ENCODE measurements at regions not wholly inside any gene's neighbourhood (a gene's known extent, or its start where the extent isn't known, plus 50 kb on each side); places are given as distances from the start of the nearest gene placed in this dataset.

DNA sequence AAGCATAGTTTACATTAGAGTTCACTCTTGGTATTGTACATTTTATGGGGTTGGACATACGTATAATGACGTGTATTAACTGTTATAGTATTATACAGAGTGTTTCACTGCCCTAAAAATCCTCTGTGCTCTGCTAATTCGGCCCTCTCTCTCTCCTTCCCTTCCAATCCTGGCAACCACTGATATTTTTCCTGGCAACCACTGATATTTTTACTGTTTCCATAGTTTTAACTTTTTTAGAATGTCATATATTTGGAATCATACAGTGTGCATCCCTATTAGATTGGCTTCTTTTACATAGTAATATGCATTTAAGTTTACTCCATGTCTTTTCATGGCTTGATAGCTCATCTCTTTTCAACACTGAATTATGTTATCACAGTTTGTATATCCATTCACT is 526.7 kb downstream of the RIT2 start:
- DNase-seq (ENCODE audit: extremely low read depth, low read depth): no peak

DNA sequence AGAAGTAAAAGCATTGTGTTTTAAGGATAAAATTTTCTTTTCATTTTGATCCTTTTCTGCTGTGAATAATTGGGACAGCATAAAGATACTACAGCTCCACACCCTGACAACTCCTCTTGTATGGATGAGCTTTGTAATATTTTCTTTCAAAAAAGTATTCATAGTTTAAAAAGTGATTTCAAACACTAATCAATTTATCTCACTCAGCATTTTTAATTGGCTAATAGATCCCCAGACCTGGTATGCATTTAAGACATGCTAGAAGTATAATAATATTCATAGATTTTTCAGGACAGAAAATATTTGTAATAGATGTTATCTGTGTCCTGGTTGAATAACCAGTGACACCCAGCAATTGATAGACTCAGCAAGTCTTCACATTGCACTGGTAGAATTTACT is 510.7 kb downstream of the RIT2 start:
- DNase-seq (ENCODE audit: extremely low read depth, low read depth): no peak

GRCh38 chr18:42606886-42607495 is 508.5 kb downstream of the RIT2 start:
- DNase-seq (ENCODE audit: extremely low read depth, low read depth): no peak

- no peak for DNase-seq (ENCODE audit: extremely low read depth, low read depth)
Observed at GRCh38 chr18:42611134-42611533, 504.4 kb downstream of the RIT2 start.

GRCh38 chr18:42614619-42615293 is 500.7 kb downstream of the RIT2 start:
- no peak for DNase-seq (ENCODE audit: extremely low read depth, low read depth)

DNA sequence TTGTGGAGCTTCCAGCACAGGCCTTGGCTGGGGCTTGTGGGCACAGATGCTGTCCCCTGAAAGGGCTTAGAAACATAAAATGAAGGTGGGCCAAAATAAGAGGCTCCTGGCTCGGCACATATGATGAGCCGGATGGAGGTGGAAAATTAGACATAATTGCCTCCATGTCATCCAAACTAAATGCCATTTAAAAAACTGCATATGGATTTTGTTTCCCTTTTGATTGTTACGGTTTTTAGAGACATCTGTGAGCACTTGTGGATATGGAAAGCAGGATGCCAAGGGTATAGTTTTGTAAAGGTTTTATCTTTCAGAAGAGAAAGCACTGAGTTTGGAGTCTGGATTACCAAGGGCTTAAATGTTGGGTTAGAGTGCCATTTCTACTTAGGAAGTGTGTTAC is 498.3 kb downstream of the RIT2 start:
- no peak for DNase-seq (ENCODE audit: extremely low read depth, low read depth)

- DNase-seq (ENCODE audit: extremely low read depth, low read depth): no peak
Observed at GRCh38 chr18:42619771-42620170, 495.7 kb downstream of the RIT2 start.

- no peak for DNase-seq (ENCODE audit: extremely low read depth, low read depth)
Observed at GRCh38 chr18:42620657-42621056, 494.8 kb downstream of the RIT2 start.

DNA sequence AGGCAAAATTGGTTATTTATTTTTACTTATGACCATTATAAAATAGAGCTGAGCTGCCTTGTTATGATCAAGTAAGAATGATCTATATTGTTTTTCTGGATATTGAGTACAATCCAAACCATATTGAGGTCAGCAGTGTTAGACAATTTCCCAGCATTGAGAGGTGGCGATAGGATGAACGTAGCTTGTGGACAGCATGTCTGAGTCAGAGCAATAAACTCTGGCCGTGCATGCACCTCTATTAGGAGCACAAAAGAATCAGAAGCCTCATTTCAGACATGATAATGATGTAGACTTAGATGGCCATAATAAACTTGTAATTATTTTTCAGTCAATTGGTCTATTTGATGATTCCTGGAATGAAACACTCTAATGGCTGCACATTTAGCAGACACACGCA is 491.6 kb downstream of the RIT2 start:
- DNase-seq (ENCODE audit: extremely low read depth, low read depth): no peak

- DNase-seq (ENCODE audit: extremely low read depth, low read depth): no peak
Observed at GRCh38 chr18:42632801-42633200, 482.7 kb downstream of the RIT2 start.

- no peak for DNase-seq (ENCODE audit: extremely low read depth, low read depth)
Observed at GRCh38 chr18:42635378-42636048, 480.0 kb downstream of the RIT2 start.

DNA sequence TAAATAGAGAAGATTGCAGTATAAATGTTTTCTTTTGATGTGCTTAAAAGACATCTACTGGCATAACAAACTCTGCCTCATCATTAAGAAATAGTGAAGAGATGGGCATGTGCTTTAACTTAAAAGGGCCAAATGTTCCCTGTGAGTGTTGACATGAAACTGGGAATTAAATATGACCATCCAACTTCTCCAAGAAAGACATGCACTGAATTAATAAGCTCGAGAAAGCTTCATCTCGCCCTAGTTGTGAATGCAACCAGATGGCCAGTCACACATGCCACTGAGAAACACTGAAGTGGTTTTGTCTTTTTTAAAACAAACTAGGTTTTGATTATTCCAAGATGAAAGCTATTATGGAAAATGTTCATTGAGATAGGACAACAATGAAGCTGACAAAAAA is 479.2 kb downstream of the RIT2 start:
- DNase-seq (ENCODE audit: extremely low read depth, low read depth): no peak

- DNase-seq (ENCODE audit: extremely low read depth, low read depth): no peak
Observed at GRCh38 chr18:42640160-42640559, 475.3 kb downstream of the RIT2 start.

- no peak for DNase-seq (ENCODE audit: extremely low read depth, low read depth)
Observed at GRCh38 chr18:42641996-42642395, 473.5 kb downstream of the RIT2 start.

DNA sequence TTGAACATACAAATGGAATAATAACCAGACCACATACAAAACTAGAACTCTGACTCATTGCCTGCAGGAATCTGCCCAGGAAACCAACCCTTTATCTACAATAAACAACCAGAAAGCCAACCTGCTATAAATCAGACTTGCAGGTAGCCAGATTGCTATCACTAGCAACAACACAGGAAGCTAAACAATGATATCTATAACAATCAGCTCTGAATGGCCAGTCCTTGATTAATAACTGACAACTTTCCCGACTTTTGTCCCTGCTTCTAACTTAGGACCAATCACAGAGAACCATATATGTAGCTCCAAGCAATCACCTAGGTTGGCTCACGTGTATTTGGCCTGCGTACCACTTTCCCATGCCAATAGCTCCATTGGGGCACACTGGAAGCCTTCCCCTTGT is 470.8 kb downstream of the RIT2 start:
- no peak for DNase-seq (ENCODE audit: extremely low read depth, low read depth)

GRCh38 chr18:42649331-42650035 is 466.0 kb downstream of the RIT2 start:
- no peak for DNase-seq (ENCODE audit: extremely low read depth, low read depth)

GRCh38 chr18:42654556-42654955 is 460.9 kb downstream of the RIT2 start:
- no peak for DNase-seq (ENCODE audit: extremely low read depth, low read depth)

GRCh38 chr18:42657551-42657950 is 457.9 kb downstream of the RIT2 start:
- no peak for DNase-seq (ENCODE audit: extremely low read depth, low read depth)

DNA sequence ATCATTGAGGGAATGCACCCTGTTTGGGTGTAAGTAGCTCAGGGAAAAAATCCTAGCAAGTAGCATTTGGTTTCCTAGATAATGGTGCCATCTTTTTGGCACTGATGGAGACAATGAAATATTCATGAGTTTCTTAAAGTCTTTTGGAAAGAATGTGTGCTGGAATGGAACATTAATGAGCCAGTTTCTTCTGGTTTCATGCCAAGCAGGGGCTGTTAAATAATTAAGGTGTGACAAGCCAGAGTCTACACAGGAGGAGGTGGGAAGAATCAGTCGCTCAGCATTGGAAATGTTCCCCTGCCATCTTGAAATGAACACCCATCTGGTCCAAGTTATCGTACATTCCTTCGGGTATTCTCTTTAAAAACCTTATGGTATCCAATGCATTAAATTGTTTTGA is 457.3 kb downstream of the RIT2 start:
- no peak for DNase-seq (ENCODE audit: extremely low read depth, low read depth)

DNA sequence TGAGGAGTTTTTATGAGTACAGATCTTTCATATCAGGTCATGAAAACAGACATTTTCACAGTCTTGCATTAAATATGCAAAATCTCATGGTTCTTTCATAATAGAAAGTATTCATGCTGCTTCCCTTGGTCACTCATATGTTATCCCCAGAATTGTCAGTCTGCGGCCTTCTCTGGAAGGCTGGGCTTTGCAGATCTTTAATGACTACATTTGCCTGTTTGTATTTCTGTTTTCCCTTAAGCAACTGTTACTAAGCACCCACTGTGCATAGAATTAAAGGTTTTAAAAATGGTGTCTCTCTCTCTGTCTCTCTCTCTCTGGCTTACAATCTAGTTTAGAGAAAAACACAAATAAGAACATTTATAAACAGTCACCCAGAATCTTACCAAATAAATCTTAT is 456.3 kb downstream of the RIT2 start:
- no peak for DNase-seq (ENCODE audit: extremely low read depth, low read depth)

DNA sequence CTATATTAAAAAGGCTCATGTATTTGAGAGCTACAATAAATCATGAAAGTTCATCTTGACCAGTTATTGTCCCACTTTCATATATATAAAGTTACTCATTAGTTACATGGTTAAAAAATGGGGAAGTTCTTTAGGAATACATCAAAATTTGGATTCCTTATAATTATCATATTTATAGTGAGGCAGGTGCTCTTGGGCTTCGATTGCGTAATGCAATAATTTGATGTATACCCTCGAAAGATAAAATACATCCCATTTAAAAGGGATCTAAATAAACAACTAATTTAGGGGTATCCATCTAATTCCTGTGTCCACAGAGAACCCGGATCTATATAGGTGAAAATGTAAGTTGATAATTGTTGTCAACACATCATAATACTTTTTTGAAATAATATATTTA is 444.6 kb downstream of the RIT2 start:
- DNase-seq (ENCODE audit: extremely low read depth, low read depth): no peak

GRCh38 chr18:42675810-42676209 is 439.7 kb downstream of the RIT2 start:
- no peak for DNase-seq (ENCODE audit: extremely low read depth, low read depth)
